ENCODE measurements at regions not wholly inside any gene's neighbourhood (a gene's known extent, or its start where the extent isn't known, plus 50 kb on each side); places are given as distances from the start of the nearest gene placed in this dataset.

DNA sequence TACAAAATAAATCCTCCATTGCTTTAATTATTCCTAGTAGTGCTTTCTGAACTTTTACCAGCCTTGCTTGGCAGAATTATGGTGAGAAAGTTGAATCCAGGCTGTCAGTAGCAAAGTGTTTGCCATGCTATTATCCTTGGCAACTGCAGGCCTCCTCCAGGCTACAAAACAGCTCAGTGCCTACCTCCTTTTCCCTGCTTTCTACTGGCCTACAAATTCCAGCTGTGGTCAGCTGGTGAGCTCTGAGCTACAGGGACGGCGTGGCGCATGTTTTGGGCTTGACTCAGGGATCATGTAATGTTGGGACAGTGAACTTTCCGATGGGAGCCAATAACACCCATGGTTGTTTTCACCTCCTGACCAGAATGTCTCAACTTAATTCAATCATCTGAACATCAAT, 456.1 kb upstream of the ADAMTS5 start:
- TF ChIP-seq YY1 (IDR thresholded peaks at IDR 0.05; ENCODE audit: low read depth) (no peak), NFIC (IDR thresholded peaks at IDR 0.05) (no peak), TEAD4 (IDR thresholded peaks at IDR 0.05) (no peak), CREB1 (IDR thresholded peaks at IDR 0.05; ENCODE audit: low read depth) (no peak), TAF1 (IDR thresholded peaks at IDR 0.05; ENCODE audit: low read depth) (no peak), RAD21 (IDR thresholded peaks at IDR 0.05; ENCODE audit: low read depth) (no peak), CEBPB (IDR thresholded peaks at IDR 0.05) (no peak), TCF12 (IDR thresholded peaks at IDR 0.05; ENCODE audit: low read depth) (no peak), EP300 (IDR thresholded peaks at IDR 0.05; ENCODE audit: borderline replicate concordance) (no peak), EGR1 (IDR thresholded peaks at IDR 0.05) (no peak), FOXM1 (IDR thresholded peaks at IDR 0.05; ENCODE audit: borderline replicate concordance, low read depth) (no peak), ZBTB7A (IDR thresholded peaks at IDR 0.05; ENCODE audit: low read depth) (no peak)
- TF ChIP-seq, protein P1, sequence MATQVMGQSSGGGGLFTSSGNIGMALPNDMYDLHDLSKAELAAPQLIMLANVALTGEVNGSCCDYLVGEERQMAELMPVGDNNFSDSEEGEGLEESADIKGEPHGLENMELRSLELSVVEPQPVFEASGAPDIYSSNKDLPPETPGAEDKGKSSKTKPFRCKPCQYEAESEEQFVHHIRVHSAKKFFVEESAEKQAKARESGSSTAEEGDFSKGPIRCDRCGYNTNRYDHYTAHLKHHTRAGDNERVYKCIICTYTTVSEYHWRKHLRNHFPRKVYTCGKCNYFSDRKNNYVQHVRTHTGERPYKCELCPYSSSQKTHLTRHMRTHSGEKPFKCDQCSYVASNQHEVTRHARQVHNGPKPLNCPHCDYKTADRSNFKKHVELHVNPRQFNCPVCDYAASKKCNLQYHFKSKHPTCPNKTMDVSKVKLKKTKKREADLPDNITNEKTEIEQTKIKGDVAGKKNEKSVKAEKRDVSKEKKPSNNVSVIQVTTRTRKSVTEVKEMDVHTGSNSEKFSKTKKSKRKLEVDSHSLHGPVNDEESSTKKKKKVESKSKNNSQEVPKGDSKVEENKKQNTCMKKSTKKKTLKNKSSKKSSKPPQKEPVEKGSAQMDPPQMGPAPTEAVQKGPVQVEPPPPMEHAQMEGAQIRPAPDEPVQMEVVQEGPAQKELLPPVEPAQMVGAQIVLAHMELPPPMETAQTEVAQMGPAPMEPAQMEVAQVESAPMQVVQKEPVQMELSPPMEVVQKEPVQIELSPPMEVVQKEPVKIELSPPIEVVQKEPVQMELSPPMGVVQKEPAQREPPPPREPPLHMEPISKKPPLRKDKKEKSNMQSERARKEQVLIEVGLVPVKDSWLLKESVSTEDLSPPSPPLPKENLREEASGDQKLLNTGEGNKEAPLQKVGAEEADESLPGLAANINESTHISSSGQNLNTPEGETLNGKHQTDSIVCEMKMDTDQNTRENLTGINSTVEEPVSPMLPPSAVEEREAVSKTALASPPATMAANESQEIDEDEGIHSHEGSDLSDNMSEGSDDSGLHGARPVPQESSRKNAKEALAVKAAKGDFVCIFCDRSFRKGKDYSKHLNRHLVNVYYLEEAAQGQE (IDR thresholded peaks at IDR 0.05; ENCODE audit: low read depth): no peak
- TF ChIP-seq, protein P2, sequence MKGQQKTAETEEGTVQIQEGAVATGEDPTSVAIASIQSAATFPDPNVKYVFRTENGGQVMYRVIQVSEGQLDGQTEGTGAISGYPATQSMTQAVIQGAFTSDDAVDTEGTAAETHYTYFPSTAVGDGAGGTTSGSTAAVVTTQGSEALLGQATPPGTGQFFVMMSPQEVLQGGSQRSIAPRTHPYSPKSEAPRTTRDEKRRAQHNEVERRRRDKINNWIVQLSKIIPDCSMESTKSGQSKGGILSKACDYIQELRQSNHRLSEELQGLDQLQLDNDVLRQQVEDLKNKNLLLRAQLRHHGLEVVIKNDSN (IDR thresholded peaks at IDR 0.05): no peak
- TF ChIP-seq, protein P3, sequence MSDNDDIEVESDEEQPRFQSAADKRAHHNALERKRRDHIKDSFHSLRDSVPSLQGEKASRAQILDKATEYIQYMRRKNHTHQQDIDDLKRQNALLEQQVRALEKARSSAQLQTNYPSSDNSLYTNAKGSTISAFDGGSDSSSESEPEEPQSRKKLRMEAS (IDR thresholded peaks at IDR 0.05): no peak

DNA sequence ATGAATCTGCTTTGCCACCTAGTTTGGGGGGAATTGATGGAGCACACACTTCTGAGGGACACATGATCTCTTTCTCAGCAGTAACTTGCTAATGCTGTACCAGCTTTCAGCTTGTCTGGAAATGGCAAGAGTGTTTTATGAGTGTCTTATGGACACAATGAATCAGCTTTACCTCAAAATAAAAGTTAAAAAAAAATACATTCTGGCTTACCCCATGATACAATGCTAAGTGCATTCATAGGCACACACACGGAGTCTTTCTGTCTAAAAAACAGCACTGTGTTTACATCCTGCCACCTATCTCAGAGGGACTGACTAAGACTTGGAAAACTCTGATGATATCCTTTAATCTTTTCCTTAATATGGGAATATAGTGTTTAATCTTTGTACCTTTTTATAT, 455.5 kb upstream of the ADAMTS5 start:
- TF ChIP-seq EGR1 (IDR thresholded peaks at IDR 0.05): no peak
- no peak for TF ChIP-seq TAF1 (IDR thresholded peaks at IDR 0.05; ENCODE audit: low read depth)
- TF ChIP-seq, protein P3 (IDR thresholded peaks at IDR 0.05): no peak
- no peak for TF ChIP-seq TCF12 (IDR thresholded peaks at IDR 0.05; ENCODE audit: low read depth)
- no peak for TF ChIP-seq NFIC (IDR thresholded peaks at IDR 0.05)
- TF ChIP-seq EP300 (IDR thresholded peaks at IDR 0.05; ENCODE audit: borderline replicate concordance): no peak
- TF ChIP-seq FOXM1 (IDR thresholded peaks at IDR 0.05; ENCODE audit: borderline replicate concordance, low read depth): no peak
- TF ChIP-seq RAD21 (IDR thresholded peaks at IDR 0.05; ENCODE audit: low read depth): no peak
- TF ChIP-seq CEBPB (IDR thresholded peaks at IDR 0.05): no peak
- TF ChIP-seq CREB1 (IDR thresholded peaks at IDR 0.05; ENCODE audit: low read depth): no peak
- TF ChIP-seq YY1 (IDR thresholded peaks at IDR 0.05; ENCODE audit: low read depth): no peak
- TF ChIP-seq, protein P2 (IDR thresholded peaks at IDR 0.05): no peak
- TF ChIP-seq TEAD4 (IDR thresholded peaks at IDR 0.05): no peak
- TF ChIP-seq, protein P1 (IDR thresholded peaks at IDR 0.05; ENCODE audit: low read depth): no peak
- no peak for TF ChIP-seq ZBTB7A (IDR thresholded peaks at IDR 0.05; ENCODE audit: low read depth)

DNA sequence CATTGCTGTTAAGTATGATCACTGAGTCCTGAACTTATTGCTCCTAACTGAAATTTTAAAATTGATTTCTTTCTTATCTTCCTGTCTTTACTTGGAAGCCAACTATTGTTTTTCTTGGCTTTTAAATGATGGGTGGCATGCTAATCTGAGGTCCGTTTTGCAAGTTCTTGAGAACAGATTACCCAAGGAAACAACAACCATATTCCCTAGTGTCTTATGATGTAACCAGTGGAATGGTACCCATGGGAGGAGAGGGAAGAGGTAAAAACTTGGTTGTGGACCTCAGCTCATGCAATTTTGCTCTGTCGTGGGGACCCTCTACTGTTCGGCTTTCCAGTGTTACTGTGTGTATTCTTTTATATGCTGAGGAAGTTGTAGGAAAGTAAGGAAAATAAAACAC, 454.8 kb upstream of the ADAMTS5 start:
- TF ChIP-seq, protein P2 (IDR thresholded peaks at IDR 0.05): no peak

DNA sequence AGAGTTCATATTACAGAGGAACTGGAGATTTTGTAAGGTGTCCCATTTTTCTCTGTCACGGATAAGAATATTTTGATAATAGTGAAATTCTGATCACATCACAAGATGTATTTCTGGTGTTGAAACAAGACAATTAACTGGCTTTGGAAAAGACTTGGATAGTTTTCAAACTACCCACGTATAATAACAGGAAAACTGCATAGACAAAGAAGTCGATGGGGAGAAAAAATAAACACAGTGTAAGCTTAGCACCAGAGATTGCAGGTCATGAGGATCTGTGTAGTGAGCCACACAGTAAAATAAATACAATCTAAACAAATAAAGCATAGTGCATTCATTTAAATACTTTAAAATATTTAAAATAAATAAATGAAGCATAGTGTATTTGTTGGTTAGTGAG, 452.3 kb upstream of the ADAMTS5 start:
- no peak for TF ChIP-seq EP300 (IDR thresholded peaks at IDR 0.05; ENCODE audit: borderline replicate concordance)
- no peak for TF ChIP-seq TCF12 (IDR thresholded peaks at IDR 0.05; ENCODE audit: low read depth)

DNA sequence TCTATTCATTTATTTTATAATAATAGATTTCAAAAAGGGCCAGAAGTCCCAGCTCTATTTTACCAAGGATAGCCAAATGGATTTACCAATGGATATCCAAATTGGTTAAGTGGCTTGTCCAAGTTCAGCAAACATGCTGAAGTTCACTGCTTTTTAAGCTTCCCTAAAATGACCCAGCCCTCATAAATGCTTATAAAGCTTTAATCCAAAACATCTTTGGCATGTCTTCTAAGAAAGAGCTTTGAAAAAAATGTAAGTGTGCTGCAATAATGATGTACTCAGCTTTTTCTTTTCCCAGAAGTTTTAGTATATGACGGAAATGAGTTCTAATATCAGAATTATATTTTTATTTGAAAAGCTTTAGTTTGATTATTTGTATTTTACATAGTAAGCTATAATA, 451.5 kb upstream of the ADAMTS5 start:
- TF ChIP-seq, protein P2 (IDR thresholded peaks at IDR 0.05): no peak
- TF ChIP-seq EGR1 (IDR thresholded peaks at IDR 0.05) (no peak), NFIC (IDR thresholded peaks at IDR 0.05) (no peak), CREB1 (IDR thresholded peaks at IDR 0.05; ENCODE audit: low read depth) (no peak)

DNA sequence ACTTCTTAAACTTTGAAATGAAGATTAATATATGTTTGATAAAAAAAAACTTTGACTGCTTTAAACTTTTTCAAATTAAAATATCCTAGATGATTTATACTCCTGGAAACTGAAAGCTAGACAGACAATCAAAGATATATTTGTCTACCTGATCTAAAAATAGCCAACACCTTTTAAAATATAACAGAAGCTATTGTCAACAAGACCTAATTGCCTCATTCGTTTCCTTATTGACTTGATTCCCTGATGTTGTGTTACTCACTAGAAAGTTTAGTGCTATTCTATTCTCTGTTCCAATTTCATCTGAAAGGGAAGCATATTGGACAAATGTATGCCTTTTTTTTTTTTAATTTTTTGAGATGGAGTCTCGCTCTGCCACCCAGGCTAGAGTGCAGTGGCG, 445.6 kb upstream of the ADAMTS5 start:
- no peak for TF ChIP-seq ZBTB7A (IDR thresholded peaks at IDR 0.05; ENCODE audit: low read depth)
- TF ChIP-seq CREB1 (IDR thresholded peaks at IDR 0.05; ENCODE audit: low read depth): no peak
- no peak for TF ChIP-seq EGR1 (IDR thresholded peaks at IDR 0.05)
- TF ChIP-seq, protein P1 (IDR thresholded peaks at IDR 0.05; ENCODE audit: low read depth): no peak
- no peak for TF ChIP-seq EP300 (IDR thresholded peaks at IDR 0.05; ENCODE audit: borderline replicate concordance)
- no peak for TF ChIP-seq RAD21 (IDR thresholded peaks at IDR 0.05; ENCODE audit: low read depth)
- no peak for TF ChIP-seq TEAD4 (IDR thresholded peaks at IDR 0.05)
- no peak for TF ChIP-seq CEBPB (IDR thresholded peaks at IDR 0.05)
- TF ChIP-seq NFIC (IDR thresholded peaks at IDR 0.05): no peak
- TF ChIP-seq TCF12 (IDR thresholded peaks at IDR 0.05; ENCODE audit: low read depth): no peak
- TF ChIP-seq YY1 (IDR thresholded peaks at IDR 0.05; ENCODE audit: low read depth): no peak
- TF ChIP-seq, protein P2 (IDR thresholded peaks at IDR 0.05): no peak
- no peak for TF ChIP-seq TAF1 (IDR thresholded peaks at IDR 0.05; ENCODE audit: low read depth)
- TF ChIP-seq, protein P3 (IDR thresholded peaks at IDR 0.05): no peak
- no peak for TF ChIP-seq FOXM1 (IDR thresholded peaks at IDR 0.05; ENCODE audit: borderline replicate concordance, low read depth)

All from Ishikawa (cell line).